ENCODE measurements at regions not wholly inside any gene's neighbourhood (a gene's known extent, or its start where the extent isn't known, plus 50 kb on each side); places are given as distances from the start of the nearest gene placed in this dataset.

- peaks cover 3% of the 10 kb centered on the region for H3F3A ChIP-seq (replicated peaks; ENCODE audit: insufficient read depth)
- H3K27ac ChIP-seq (ENCODE audit: low read depth in 2 of 2, low read length in 1 of 2) = no peak overlapping the region
- H3K4me1 ChIP-seq (ENCODE audit: control insufficient read depth in 1 of 2, insufficient read depth in 2 of 2, low read depth in 1 of 2, low read length in 1 of 2) = peaks cover 0 to 6% of the 10 kb centered on the region in 2 experiments; a peak in 2 of 4 replicates
- H3K9me2 ChIP-seq = no peaks in the 10 kb centered on the region
- H3K27me3 ChIP-seq (ENCODE audit: insufficient read depth) = no peaks in the 10 kb centered on the region
- no peaks in the 10 kb centered on the region for H3K9me3 ChIP-seq
- POLR2A ChIA-PET = no interaction called here
- no peaks in the 10 kb centered on the region for H4K20me1 ChIP-seq (ENCODE audit: insufficient read depth)
- DNase-seq = no peak
- CTCF ChIA-PET = interaction anchor here (1.2 kb wide), 1 partner anchor 46 kb away, joined by 3 read pairs; no protein-coding TSS in a partner anchor
- WGBS (ENCODE audit: low lambda C conversion rate) = 31% methylated on average over 1 of the region's 1 CpG
- no peak overlapping the region for H3K9ac ChIP-seq
- H3K4me3 ChIP-seq (ENCODE audit: low read depth in 2 of 2, low read length in 1 of 2) = no peak overlapping the region
- no peaks in the 10 kb centered on the region for H3K79me2 ChIP-seq (ENCODE audit: insufficient read depth)
- no peak overlapping the region for H3K4me2 ChIP-seq
- TF ChIP-seq POLR2AphosphoS5 (IDR thresholded peaks at IDR 0.05; ENCODE audit: low read depth, low read length) (no peak), MAX (IDR thresholded peaks at IDR 0.05; ENCODE audit: low read depth) (no peak), TCF12 (IDR thresholded peaks at IDR 0.05) (no peak), NRF1 (IDR thresholded peaks at IDR 0.05; ENCODE audit: low read depth, low read length) (no peak), ELF1 (IDR thresholded peaks at IDR 0.05) (no peak), RCOR1 (IDR thresholded peaks at IDR 0.05; ENCODE audit: low read length) (no peak), ZBTB33 (IDR thresholded peaks at IDR 0.05; ENCODE audit: borderline replicate concordance, low read depth) (no peak), USF1 (IDR thresholded peaks at IDR 0.05; ENCODE audit: borderline replicate concordance, low read depth) (no peak), EP300 (IDR thresholded peaks at IDR 0.05; ENCODE audit: borderline replicate concordance in 1 of 2, low read depth in 1 of 2, low read length in 1 of 2) (no peak), RAD21 (IDR thresholded peaks at IDR 0.05; ENCODE audit: low read length) (no peak), JUND (IDR thresholded peaks at IDR 0.05) (no peak), NFIC (IDR thresholded peaks at IDR 0.05; ENCODE audit: borderline replicate concordance) (no peak), FOXJ3 (CRISPR knock-in tag; IDR thresholded peaks at IDR 0.05) (no peak), GATA2 (CRISPR knock-in tag; IDR thresholded peaks at IDR 0.05) (no peak), TEAD4 (IDR thresholded peaks at IDR 0.05; ENCODE audit: borderline replicate concordance, insufficient read depth) (no peak)
- TF ChIP-seq, protein P1, sequence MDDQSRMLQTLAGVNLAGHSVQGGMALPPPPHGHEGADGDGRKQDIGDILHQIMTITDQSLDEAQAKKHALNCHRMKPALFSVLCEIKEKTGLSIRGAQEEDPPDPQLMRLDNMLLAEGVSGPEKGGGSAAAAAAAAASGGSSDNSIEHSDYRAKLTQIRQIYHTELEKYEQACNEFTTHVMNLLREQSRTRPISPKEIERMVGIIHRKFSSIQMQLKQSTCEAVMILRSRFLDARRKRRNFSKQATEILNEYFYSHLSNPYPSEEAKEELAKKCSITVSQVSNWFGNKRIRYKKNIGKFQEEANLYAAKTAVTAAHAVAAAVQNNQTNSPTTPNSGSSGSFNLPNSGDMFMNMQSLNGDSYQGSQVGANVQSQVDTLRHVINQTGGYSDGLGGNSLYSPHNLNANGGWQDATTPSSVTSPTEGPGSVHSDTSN (IDR thresholded peaks at IDR 0.05) = no peak
- no peak overlapping the region for H2AFZ ChIP-seq (ENCODE audit: low read depth)
- H3K36me3 ChIP-seq (replicated peaks in 1 of 2; ENCODE audit: control insufficient read depth in 1 of 2, insufficient read depth in 2 of 2, low read length in 1 of 2) = no peaks in the 10 kb centered on the region
These were observed 430.5 kb downstream of the HLX start for GRCh38 chr1:221309723-221310122.

DNA sequence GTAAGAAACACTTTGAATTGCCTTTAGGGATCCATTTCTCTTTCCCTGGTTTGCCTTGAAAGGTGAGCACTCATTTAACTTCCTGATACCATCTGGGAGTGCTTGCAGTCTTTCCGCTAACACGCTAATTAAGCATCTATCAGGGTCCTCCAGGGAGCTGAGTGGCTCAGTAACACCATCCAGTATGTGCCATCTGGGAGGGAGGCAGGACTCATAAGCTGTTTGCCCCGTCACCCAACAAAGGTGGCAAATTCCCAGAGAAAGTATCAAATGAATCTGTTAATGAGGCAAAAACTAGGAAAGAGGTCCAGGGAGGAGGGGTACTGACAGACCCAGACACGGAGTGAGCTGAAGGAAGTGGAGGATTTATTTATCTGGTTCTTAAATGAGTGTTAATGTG is 430.9 kb downstream of the HLX start:
- H3K27me3 ChIP-seq (ENCODE audit: insufficient read depth) = no peaks in the 10 kb centered on the region
- H3K4me2 ChIP-seq = no peak overlapping the region
- H3K79me2 ChIP-seq (ENCODE audit: insufficient read depth) = no peaks in the 10 kb centered on the region
- ChIA-PET POLR2A (no interaction called here), CTCF (no interaction called here)
- WGBS (ENCODE audit: low lambda C conversion rate) = 80% methylated on average over 4 of the region's 4 CpGs
- H3K36me3 ChIP-seq (replicated peaks in 1 of 2; ENCODE audit: control insufficient read depth in 1 of 2, insufficient read depth in 2 of 2, low read length in 1 of 2) = no peaks in the 10 kb centered on the region
- H2AFZ ChIP-seq (ENCODE audit: low read depth) = no peak overlapping the region
- no peak overlapping the region for H3K4me3 ChIP-seq (ENCODE audit: low read depth in 2 of 2, low read length in 1 of 2)
- H4K20me1 ChIP-seq (ENCODE audit: insufficient read depth) = no peaks in the 10 kb centered on the region
- no peaks in the 10 kb centered on the region for H3K9me2 ChIP-seq
- H3F3A ChIP-seq (replicated peaks; ENCODE audit: insufficient read depth) = peaks cover 3% of the 10 kb centered on the region
- DNase-seq = no peak
- no peak overlapping the region for H3K9ac ChIP-seq
- H3K27ac ChIP-seq (ENCODE audit: low read depth in 2 of 2, low read length in 1 of 2) = no peak overlapping the region
- peaks cover 0 to 9% of the 10 kb centered on the region in 2 experiments; a peak in 2 of 4 replicates for H3K4me1 ChIP-seq (ENCODE audit: control insufficient read depth in 1 of 2, insufficient read depth in 2 of 2, low read depth in 1 of 2, low read length in 1 of 2)
- H3K9me3 ChIP-seq = no peaks in the 10 kb centered on the region
- TF ChIP-seq TEAD4 (IDR thresholded peaks at IDR 0.05; ENCODE audit: borderline replicate concordance, insufficient read depth) = no peak
- no peak for TF ChIP-seq REST (IDR thresholded peaks at IDR 0.05; ENCODE audit: low read depth, low read length)
- TF ChIP-seq CHD2 (IDR thresholded peaks at IDR 0.05; ENCODE audit: low read length, partially characterized antibody) = no peak
- no peak for TF ChIP-seq MXI1 (IDR thresholded peaks at IDR 0.05; ENCODE audit: low read depth, low read length)
- TF ChIP-seq SIN3A (IDR thresholded peaks at IDR 0.05; ENCODE audit: borderline replicate concordance, low read depth, low read length) = no peak
- TF ChIP-seq FOSL2 (IDR thresholded peaks at IDR 0.05; ENCODE audit: borderline replicate concordance, low read depth) = no peak
